A673 (cell line): ENCODE measurements at regions not wholly inside any gene's neighbourhood (a gene's known extent, or its start where the extent isn't known, plus 50 kb on each side); places are given as distances from the start of the nearest gene placed in this dataset.

Experiments used
- CTCF ChIP-seq: fragments of 300-800, 200-600 bp; sonication (generic); conservative IDR thresholded peaks from 2 replicates; pipeline ENCODE4 v1.5.1; 2017; ENCODE audit warnings: low read depth, mild to moderate bottlenecking, antibody characterized with exemption, low read length, moderate library complexity, mixed read lengths
- EZH2 ChIP-seq: fragments of 200-600 bp; sonication (generic); IDR thresholded peaks from 2 replicates; pipeline ENCODE4 v1.6.1; 2017; ENCODE audit warnings: borderline replicate concordance, low read depth, mild to moderate bottlenecking, mixed read lengths, antibody characterized with exemption, low read length; ENCODE audit not compliant: poor library complexity, severe bottlenecking

DNA sequence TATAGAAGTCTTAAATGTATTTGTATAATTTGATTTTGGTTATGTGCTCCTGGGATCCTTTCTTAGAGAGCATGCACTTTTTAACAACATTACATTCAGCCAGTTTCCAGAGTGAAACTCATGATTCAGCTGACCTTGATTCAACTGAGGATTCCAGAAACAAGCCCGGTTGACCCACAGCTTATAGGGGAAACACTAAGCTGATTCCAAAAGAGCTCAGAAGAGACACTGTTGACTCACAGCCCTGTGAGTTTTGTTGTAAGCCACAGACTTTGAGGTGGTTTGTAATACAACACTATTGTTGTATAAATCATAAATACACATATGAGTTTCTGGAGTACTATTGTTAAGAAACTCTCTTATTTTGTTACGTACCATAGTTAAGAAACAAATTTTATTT, 133.8 kb upstream of the MGAT4C start:
- TF ChIP-seq CTCF = no peak
- no peak for TF ChIP-seq EZH2
